Caco-2 (cell line): ENCODE measurements at regions not wholly inside any gene's neighbourhood (a gene's known extent, or its start where the extent isn't known, plus 50 kb on each side); places are given as distances from the start of the nearest gene placed in this dataset.

Experiments
- BruUV-seq: library from RNA; stranded (reverse); fragments of 400-500 nt; replicated peaks from 2 replicates; lab custom pipeline; 2021; lab: Mats Ljungman, UMichigan
- CTCF ChIA-PET: fragments of 300-600 bp; sonication (Branson Sonifier 250); formaldehyde crosslinking; loops from one replicate; lab custom pipeline; 2022; ENCODE audit warnings: antibody characterized with exemption; lab: Charles Lee
- POLR2A ChIA-PET: fragments of 300-600 bp; sonication (Branson Sonifier 250); formaldehyde crosslinking; loops from one replicate; lab custom pipeline; 2022; ENCODE audit warnings: antibody characterized with exemption; lab: Charles Lee
- DNase-seq, 2 experiments: peaks; one replicate each; pipeline versions ENCODE4 v3.0.0 to v3.0.0-alpha.2; 2020 to 2022
- H3K27me3 ChIP-seq: replicated peaks from 2 replicates; pipeline ENCODE4 v1.6.0; 2011; ENCODE audit warnings: low read length; ENCODE audit not compliant: control insufficient read depth, insufficient read depth
- H3K36me3 ChIP-seq: 2 replicates; pipeline ENCODE4 v1.5.1; 2011; ENCODE audit warnings: low read length; ENCODE audit not compliant: control insufficient read depth, insufficient read depth
- H3K4me1 ChIP-seq: fragments of 250-450 bp; sonication (Bioruptor Pico); 2 replicates; pipeline ENCODE4 v1.5.1; 2020; ENCODE audit warnings: mild to moderate bottlenecking
- H3K4me3 ChIP-seq: 2 replicates; pipeline ENCODE4 v1.5.1; 2011; ENCODE audit warnings: low read depth, mild to moderate bottlenecking, control low read depth, low read length
- H3K9me3 ChIP-seq: fragments of 250-450 bp; sonication (Bioruptor Pico); 2 replicates; pipeline ENCODE4 v1.5.1; 2020; ENCODE audit warnings: mild to moderate bottlenecking, moderate library complexity
- H3K27ac Mint-ChIP-seq: one replicate; pipeline ENCODE4 v1.8.0; 2022; ENCODE audit warnings: mixed read lengths; ENCODE audit not compliant: unreplicated experiment
- H3K27me3 Mint-ChIP-seq: one replicate; pipeline ENCODE4 v1.8.0; 2022; ENCODE audit warnings: mixed read lengths; ENCODE audit not compliant: insufficient read depth, unreplicated experiment
- H3K36me3 Mint-ChIP-seq: one replicate; pipeline ENCODE4 v1.8.0; 2022; ENCODE audit warnings: mild to moderate bottlenecking, mixed read lengths; ENCODE audit not compliant: insufficient read depth, unreplicated experiment
- H3K4me1 Mint-ChIP-seq: one replicate; pipeline ENCODE4 v1.8.0; 2022; ENCODE audit warnings: low read depth, mixed read lengths; ENCODE audit not compliant: unreplicated experiment
- H3K4me3 Mint-ChIP-seq: one replicate; pipeline ENCODE4 v1.8.0; 2022; ENCODE audit warnings: mild to moderate bottlenecking, moderate library complexity, mixed read lengths; ENCODE audit not compliant: unreplicated experiment
- H3K9me3 Mint-ChIP-seq: one replicate; pipeline ENCODE4 v1.8.0; 2022; ENCODE audit warnings: mixed read lengths; ENCODE audit not compliant: unreplicated experiment
- CTCF ChIP-seq, 2 experiments: fragments of 200-600 bp in 1 of 2; IDR thresholded peaks; 1 replicate in 1 of 2; 2 replicates in 1 of 2; pipeline versions ENCODE4 v1.5.1 to v1.8.0; 2011 to 2022; ENCODE audit warnings: antibody characterized with exemption in 1 of 2, control low read depth in 1 of 2, inconsistent platforms in 1 of 2, low read depth in 1 of 2, low read length in 1 of 2, mild to moderate bottlenecking in 1 of 2, moderate library complexity in 1 of 2; ENCODE audit not compliant: insufficient read depth in 1 of 2, severe bottlenecking in 1 of 2, unreplicated experiment in 1 of 2
- intact Hi-C: fragments of 100-400 bp; cut with micrococcal nuclease; formaldehyde crosslinking; loops from one replicate; pipeline ENCODE4 v1.10.0; 2022; ENCODE audit not compliant: unreplicated experiment

- Mint-ChIP-seq H3K36me3 (no peaks in the 10 kb centered on the region), H3K27me3 (peaks cover 5% of the 10 kb centered on the region), H3K9me3 (no peaks in the 10 kb centered on the region), H3K27ac (no peak overlapping the region), H3K4me3 (no peak overlapping the region), H3K4me1 (no peaks in the 10 kb centered on the region)
- no peak for DNase-seq
- H3K36me3 ChIP-seq = no peaks in the 10 kb centered on the region
- H3K27me3 ChIP-seq = no peaks in the 10 kb centered on the region
- ChIA-PET CTCF (no interaction called here), POLR2A (no interaction called here)
- no peak for TF ChIP-seq CTCF (IDR thresholded peaks at IDR 0.05; ENCODE audit: insufficient read depth in 1 of 2, low read depth in 1 of 2, low read length in 1 of 2, severe bottlenecking in 1 of 2, unreplicated experiment in 1 of 2)
- H3K4me3 ChIP-seq = no peak overlapping the region
- no TSS peak for BruUV-seq
- intact Hi-C loops = no loop called here
- no peaks in the 10 kb centered on the region for H3K9me3 ChIP-seq
- H3K4me1 ChIP-seq = no peaks in the 10 kb centered on the region
Observed at GRCh38 chr22:27066856-27067255, 409.5 kb downstream of the MIAT start.

GRCh38 chr22:27068121-27068520, 410.7 kb downstream of the MIAT start:
- peaks cover 2% of the 10 kb centered on the region for H3K27me3 Mint-ChIP-seq
- CTCF ChIA-PET = no interaction called here
- TF ChIP-seq CTCF (IDR thresholded peaks at IDR 0.05; ENCODE audit: insufficient read depth in 1 of 2, low read depth in 1 of 2, low read length in 1 of 2, severe bottlenecking in 1 of 2, unreplicated experiment in 1 of 2) = no peak
- no peaks in the 10 kb centered on the region for H3K4me1 Mint-ChIP-seq
- BruUV-seq = no TSS peak
- no peaks in the 10 kb centered on the region for H3K9me3 ChIP-seq
- H3K27ac Mint-ChIP-seq = no peak overlapping the region
- no peak for DNase-seq
- H3K4me3 Mint-ChIP-seq = no peak overlapping the region
- no peaks in the 10 kb centered on the region for H3K27me3 ChIP-seq
- no peaks in the 10 kb centered on the region for H3K36me3 Mint-ChIP-seq
- H3K9me3 Mint-ChIP-seq = no peaks in the 10 kb centered on the region
- no peak overlapping the region for H3K4me3 ChIP-seq
- H3K4me1 ChIP-seq = no peaks in the 10 kb centered on the region
- H3K36me3 ChIP-seq = no peaks in the 10 kb centered on the region
- intact Hi-C loops = no loop called here
- POLR2A ChIA-PET = no interaction called here

GRCh38 chr22:27070594-27070993, 413.2 kb downstream of the MIAT start:
- Mint-ChIP-seq H3K27ac (no peak overlapping the region), H3K4me3 (no peak overlapping the region), H3K4me1 (no peaks in the 10 kb centered on the region), H3K9me3 (no peaks in the 10 kb centered on the region), H3K36me3 (no peaks in the 10 kb centered on the region), H3K27me3 (peaks cover 2% of the 10 kb centered on the region)
- TF ChIP-seq CTCF (IDR thresholded peaks at IDR 0.05; ENCODE audit: insufficient read depth in 1 of 2, low read depth in 1 of 2, low read length in 1 of 2, severe bottlenecking in 1 of 2, unreplicated experiment in 1 of 2) = no peak
- Histone ChIP-seq H3K36me3 (no peaks in the 10 kb centered on the region), H3K9me3 (no peaks in the 10 kb centered on the region), H3K4me3 (no peak overlapping the region), H3K27me3 (no peaks in the 10 kb centered on the region), H3K4me1 (no peaks in the 10 kb centered on the region)
- ChIA-PET CTCF (no interaction called here), POLR2A (no interaction called here)
- intact Hi-C loops = no loop called here
- DNase-seq = no peak
- BruUV-seq = no TSS peak
